ENCODE measurements at regions not wholly inside any gene's neighbourhood (a gene's known extent, or its start where the extent isn't known, plus 50 kb on each side); places are given as distances from the start of the nearest gene placed in this dataset.

DNA sequence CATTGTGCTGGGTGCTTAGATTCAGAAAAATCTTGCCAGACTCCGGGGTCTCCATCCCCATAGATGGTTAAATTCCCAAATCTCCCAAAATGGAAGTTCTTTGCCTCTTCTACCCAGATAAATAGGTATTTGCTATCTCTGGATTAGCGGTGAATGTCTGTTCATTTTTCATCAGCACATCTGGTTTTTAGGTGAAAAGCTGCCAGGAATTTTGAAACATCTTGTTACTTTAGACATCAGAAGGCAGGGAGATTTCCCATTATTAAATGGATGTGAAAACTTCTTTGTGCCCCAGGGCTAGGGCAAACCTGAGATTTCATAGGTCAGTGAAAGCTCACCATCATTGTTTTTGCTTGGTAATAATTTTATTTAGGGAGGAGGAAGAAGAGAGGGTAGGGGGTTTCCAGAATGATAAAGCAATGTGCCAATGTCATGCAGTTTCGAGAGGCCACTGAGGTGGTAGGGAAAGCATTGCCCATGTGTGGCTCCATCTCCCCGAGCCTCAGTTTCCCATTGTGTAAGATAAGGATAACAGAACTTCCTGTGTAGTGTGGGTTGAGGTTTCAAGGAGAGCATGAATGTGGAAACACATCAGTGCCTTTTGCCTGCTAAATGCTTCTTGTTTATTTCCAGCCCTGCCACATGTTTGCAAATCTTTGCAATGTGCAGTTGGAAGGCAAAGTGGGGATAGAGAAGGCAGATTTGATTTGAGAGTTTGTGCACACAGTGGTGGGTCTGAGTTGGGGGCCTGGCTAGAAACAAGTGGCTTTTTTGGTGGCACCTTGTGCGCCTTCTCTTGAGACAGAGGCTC lies 147.2 kb upstream of the KLF4 start:
- DNase-seq = peak in 1 of 56 donors; percentile 46

DNA sequence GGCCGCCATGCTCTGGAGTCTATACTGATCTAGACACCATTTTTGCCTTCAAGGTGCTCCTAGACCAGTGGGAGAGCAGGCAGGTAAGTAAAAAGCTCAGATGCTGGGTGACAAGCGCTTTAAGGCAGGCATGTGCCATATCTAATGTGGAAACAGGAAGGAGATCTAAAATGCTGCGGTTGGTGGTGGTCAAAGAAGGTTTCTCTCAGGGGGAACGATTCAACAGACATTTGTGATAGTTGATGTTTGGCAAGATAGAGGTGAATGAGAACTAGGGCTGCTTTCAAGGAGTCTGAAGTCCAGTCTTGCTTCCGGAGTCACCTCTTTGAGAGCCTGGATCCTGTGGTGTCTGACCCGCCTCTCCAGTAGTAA lies 146.2 kb upstream of the KLF4 start:
- DNase-seq = no peak

DNA sequence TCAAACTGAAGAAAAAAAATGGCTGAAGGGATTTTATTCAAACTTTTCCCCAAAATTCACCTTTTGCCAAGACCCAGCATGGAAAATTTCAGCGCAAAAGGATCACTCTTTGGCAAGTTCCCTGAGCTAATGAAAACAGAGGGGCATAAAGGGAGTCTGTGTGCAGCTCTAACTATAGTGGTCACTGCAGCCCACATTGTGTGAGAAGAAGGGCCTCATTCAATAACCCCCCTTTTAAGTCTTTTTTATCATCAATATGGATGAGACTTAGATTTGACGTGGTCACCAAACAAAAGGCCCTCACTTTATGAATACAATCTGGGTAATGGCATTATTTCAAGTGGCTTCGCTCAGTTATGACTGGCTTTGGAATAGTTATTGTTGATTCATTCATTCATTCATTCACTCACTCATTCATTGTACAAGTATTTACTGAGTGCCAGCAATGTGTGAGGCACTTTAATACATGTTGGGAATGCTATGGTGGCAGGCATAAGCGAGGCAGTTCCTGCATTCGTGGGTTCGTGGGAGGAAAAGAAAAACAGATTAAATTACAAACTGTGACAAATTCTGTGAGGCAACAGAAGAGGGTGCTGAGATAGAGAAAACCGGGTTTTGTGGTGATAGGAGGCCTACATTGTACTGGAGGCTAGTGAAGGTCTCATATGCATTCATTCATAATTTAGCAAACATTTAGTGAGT lies 145.7 kb upstream of the KLF4 start:
- peak in 11 of 56 donors; percentile 6 to 61 (median 34) for DNase-seq

DNA sequence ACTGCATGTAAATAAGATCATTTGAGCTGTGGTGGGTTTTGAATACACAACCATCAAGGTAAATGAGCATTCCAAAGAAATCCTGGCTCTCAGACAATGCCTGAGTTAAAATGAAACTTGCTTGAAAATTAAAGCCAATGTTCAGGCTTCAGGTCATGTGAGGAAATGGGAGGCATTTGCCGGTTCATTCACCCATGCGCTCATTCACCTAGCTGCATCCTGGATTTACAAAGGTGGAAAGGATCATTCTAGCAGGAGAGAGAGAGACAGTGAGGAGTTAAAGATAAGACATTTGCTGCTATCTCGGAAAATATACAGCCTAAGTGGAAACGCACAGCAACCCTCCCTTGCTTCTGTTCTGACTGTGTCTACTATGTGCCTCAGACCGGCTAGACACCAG lies 143.8 kb upstream of the KLF4 start:
- no peak for DNase-seq

DNA sequence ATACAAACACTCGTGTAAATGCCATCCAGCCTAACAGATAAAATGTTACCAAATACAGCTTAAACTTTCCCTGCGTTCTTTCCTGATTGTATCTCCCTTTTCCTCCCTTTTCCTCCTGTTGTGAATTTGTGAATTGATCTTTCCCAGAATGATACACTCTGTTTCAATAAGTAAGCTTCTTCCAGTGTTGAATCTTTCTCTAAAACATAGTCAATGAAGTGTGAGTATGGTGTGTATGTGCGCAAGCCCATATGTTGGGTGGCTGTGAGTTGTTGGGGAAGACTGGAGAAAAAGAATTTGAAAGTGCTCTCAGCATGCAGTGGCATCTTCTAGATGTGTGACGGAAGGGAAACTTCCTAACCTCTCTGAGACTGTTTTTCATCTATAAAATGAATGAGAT lies 143.1 kb upstream of the KLF4 start:
- DNase-seq = peak in 1 of 56 donors; percentile 2

DNA sequence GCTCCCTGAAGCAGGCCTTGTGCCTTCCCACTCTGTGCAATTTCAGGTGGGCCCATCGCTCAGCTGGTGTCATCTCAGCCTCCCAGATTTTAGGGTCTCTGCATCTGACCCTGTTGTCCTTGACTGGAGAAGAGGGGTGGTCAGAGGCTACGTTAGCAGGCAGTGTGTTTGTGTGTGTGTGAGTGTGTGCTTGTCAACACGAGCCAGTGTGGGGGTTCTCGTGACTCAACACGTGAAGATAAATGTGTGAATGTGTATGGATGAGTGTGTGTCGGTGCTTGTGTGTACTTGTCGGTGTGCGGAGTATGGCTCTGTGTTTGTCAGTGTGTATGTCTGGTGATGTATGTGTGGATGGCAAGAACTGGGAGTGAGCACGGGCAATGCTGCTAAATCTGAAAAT lies 142.6 kb upstream of the KLF4 start:
- DNase-seq = no peak

DNA sequence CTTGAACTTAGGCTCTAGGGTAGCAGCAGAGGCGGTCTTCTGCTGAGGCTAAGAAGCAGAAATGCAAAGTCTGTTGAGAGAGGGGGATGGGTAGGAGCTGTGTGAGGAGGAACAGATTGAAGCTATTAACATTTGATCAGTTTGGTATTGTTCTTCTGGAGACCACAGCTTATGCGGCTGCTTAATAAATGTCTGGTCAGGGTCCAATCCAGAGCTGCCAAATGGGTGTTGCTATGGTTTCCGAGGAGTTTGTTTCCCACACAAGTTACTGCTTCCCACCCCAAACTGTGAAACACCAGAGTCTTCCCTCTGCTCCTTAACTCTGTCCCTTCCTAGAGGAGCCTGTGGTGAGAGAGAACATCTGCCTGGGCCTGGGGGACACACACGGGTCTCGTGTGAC lies 142.2 kb upstream of the KLF4 start:
- peak in 2 of 56 donors; percentile 6 to 29 for DNase-seq

DNA sequence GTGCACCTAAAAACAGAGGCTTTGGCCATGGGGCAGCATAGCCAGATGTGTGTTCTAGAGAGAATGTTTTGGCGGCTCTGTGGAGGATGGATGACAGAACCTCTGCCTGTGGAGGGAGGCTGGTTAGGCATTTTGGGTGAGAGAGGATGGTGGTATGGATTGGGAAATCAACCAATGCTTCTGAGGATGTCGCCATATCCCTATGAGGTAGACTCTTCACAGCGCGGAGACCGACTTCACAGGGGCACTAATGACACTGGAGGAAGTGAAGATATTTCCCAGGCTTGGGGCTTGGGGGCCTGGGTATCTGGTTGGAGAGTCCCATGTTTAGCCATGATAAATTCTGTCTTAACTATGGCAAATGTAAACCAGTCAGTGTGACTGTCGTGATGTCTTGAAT lies 140.6 kb upstream of the KLF4 start:
- DNase-seq = no peak

DNA sequence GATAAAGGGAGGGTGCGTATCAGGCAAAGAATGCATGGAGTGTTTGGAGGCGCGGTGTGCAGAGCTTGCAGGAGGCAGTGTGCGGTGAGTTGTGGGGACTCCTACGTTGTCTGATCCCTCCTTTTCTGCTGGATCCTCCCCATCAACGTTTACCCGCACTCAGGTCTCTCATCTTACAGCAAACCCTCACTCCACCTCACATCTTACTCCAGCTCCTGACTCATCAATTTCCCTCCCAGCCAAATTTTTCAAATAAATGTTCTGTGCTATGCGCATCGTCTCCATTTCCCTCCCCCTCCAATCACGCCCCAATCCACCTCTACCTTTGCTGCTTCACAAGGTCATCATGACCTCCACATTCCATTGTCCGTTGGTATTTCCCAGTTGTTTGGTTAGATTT lies 138.9 kb upstream of the KLF4 start:
- no peak for DNase-seq

DNA sequence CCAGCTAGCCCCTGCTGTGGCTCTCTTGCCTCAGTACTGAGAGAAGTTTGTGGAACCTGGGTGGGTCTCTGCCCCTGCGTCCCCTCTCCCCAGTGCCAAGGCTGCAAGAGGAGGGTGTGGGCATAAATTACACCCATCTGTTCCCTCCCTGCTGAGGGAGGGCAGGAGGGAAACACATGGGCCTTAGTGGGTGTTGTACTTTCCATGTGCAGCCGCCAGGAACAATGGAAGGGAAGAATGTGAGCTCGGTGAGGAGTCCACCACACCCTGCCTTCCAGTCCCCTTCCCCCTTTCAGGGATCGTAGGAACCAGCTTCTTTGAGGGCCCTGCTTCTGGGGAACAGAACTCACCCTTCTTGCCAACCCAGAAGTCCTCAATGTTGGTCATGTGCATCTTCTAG lies 138.2 kb upstream of the KLF4 start:
- DNase-seq = no peak

DNA sequence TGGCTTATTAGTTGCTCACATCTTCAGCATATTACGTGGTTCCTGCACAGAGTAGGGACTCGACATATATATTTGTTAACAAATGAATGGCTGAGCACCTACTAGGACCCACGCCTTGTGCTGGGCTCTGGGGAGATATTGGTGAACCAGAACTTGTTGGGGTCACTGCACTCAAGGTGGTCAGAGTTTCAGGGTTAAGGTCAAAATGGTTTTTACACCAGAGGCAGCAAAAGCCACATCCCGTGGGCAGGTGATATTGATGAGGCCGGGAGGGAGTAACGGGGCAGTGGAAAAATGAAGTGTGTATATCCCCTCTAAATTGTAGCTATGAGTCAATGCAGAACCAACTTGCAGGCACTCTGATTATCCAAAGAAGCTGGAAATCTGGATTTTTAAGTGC lies 136.5 kb upstream of the KLF4 start:
- no peak for DNase-seq

DNA sequence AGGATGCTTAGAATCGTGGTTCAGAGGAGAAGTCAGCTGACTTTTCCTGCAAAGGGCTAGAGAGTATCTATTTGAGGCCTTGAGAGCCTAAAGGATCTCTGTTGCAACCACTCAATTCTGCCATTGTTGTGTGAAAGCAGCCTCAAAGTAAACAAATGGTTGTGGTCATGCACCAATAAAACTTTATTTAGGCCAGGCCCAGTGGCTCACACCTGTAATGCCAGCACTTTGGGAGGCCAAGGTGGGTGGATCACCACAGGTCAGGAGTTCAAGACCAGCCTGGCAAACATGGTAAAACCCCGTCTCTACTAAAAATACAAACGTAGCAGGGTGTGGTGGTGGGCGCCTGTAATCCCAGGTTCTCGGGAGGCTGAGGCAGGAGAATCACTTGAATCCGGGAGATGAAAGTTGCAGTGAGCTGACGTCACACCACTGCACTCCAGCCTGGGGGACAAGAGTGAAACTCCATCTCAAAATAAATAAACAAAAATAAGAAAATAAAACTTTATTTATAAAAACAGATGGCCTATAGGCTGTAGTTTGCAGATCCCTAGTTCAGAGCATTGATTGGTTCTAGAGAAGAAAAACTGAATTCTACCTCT lies 135.9 kb upstream of the KLF4 start:
- no peak for DNase-seq

DNA sequence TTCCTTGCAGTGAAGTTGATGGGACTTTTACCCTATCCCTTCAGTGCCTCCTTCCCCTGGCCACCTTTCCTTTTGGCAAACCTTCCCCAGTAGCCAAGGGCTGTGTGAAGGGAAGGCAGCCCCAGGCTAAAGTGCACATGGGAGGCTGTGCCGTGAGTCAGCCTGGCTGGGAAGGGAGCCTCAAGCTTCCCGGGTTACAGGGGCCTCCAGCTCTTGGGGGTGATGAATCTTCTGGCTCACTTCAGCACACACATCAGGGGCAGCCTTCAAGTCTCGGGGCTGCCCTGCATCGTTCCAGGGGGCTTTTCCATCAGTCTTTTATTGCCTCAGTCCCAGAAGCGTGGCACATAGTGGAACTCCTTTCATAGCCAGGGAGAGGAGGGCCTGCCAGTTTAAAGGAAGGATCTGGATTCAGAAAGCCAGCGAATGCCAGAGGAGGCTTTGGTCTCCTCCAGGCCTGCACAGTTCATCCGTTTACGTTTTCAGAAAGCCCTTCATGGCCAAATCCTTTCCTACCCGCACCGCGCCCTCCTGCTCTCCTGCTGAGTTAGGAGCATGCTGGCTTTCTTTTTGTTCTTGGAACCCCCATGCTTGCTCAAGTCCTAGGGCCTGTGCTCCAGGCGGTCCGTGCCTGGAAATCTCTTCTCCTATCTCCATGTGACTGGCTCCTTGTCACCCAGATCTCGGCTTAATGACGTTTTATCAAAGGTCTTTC lies 134.8 kb upstream of the KLF4 start:
- DNase-seq = no peak

DNA sequence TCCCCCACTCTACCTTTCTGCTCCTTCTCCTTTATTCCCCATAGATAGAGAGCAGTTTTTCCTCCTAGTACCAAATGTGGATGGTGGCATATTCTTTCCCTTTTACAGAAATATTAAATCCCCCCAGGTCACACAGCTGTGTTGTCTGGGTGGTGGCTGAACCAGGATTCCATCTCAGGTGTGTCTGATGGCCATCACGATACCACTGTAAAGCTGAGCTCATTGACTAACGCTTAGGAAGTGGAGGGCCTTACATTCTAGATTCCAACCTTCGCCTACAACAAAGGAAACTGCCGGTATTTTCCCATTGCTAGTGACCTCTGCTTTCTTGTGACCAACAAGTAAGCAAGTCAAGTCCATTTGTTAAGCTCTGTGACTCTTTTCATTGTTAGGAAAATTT lies 131.9 kb upstream of the KLF4 start:
- DNase-seq = no peak

DNA sequence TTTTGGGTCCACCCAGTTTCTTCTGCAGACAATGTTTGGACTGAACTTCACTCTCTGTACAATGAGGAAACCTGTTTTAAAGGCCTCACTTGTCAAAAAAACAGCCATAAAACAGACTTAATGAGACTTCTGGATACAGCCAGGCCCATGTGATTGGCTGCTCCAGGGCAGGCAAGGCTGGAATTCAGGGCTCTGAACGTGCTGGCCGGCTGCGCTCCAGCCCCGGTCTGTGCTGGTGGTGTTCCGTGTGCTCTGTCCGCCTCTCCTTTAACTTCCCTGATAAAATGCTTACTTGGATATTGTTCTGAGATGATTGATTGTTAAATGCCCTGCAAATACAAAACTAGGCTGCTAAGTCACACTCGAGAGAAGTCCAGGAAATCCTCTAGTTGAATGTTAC lies 131.2 kb upstream of the KLF4 start:
- peak in 3 of 56 donors; percentile 1 to 6 (median 5) for DNase-seq

DNA sequence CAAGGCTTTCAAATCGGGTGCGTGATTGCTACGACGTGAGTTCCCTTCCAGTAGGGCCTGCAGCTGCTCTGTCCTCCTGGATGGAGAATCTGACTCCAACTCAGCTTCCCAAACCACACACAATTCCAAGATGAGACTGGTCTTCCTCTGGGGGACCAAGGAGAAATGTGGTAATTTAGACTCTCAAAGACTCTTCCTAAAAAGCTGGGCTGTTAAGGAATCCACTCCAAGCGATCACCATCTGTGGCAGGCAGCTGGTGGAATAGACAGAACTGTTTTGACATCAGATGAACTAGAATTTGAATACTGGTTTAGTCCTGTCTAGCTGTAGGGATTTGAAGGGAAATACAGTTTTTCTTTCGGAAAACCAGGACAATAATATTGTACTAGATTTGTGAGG lies 130.7 kb upstream of the KLF4 start:
- no peak for DNase-seq

DNA sequence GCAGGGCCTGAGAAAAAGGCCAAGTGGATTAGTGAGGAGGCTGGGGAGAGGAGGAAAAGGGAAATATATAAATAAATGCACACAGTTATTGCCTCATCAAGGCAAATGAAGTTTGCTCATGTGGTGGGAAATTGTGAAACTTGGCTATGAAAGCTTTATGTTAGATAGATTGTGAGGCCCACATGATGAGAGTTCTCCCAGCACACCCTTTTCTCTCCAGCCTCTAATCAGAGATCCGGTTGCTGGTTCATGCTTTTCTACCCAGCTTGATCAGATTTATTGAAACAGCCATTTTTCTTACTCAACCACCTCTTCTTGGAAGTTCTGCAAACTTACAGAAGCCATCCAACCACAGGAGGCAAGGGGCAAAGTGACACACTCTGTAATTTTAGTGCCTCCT lies 125.8 kb upstream of the KLF4 start:
- no peak for DNase-seq

DNA sequence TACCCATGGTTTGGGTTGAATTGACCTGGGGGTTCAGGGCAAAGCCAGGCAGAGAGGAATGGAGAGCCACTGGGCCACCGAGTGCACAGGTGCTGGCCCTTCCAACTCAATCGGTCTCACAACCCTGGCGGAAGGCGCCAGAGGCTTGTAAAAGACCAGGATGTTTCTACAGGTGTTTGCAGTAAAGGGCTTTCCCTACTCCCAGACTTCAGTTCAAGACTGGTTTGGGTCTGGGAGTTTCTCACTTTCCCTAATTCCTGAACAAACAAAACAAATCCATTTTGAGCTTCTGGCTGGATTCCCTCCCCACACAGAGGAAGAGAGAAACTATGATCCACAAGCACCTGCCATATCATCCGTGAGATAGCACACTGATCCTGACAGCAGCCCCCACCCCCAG lies 125.2 kb upstream of the KLF4 start:
- no peak for DNase-seq

DNA sequence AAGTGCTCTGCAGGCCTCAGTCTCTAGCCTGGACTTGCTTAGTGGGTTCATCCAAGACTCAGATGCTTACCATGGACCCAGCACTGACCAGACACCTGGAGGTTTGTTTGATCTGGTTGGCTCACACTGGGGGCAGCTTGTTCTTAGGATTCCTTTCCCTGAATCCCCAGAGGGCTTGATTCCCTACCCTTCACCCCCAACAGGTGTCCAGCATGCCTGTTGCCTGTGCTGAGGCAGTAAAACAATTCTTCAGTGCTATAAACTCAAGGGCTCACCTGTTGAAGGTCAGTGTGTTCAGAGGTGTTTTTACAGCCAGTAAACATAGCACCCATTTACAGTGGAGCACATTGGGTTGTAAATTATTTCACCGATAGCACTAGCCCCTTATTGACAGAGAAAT lies 123.8 kb upstream of the KLF4 start:
- DNase-seq = no peak

DNA sequence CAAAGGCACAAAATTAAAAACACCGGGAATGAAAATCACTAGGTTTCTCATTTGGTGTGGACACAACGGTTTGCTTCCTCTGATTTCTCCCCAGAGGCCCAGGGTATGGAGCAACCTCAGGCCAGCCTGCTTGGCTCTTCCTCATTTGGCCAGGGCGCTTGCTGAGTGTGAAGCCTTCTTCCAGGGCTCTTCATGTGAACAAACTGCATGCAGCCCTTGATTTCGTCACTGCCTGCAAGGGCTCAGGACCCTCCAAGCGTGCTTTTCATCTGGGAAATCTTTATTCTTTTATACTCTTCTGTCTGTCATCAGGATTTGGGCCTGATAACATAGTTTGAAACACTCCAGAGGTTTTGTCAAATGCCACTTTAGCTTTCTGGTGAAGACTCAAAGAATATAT lies 122.6 kb upstream of the KLF4 start:
- DNase-seq = peak in 11 of 56 donors; percentile 1 to 37 (median 13)

DNA sequence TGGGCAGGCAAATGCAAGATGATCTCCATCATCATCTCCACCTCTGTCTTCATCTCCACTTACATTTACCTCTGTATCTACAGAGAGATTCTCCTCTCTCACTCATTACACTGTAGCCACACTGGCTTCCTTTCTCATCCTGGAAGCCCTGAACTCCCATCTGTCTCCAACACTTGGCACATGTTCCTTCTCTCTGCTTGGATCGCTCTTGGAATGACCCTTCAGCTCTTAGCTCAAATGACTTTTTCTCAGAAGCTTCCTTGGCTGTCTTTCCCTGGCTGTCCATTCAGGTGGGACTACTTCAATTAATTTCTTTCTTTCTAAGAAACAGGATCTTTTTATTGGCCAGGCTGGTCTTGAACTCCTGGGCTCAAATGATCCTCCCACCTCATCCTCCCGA lies 120.0 kb upstream of the KLF4 start:
- DNase-seq = no peak

DNA sequence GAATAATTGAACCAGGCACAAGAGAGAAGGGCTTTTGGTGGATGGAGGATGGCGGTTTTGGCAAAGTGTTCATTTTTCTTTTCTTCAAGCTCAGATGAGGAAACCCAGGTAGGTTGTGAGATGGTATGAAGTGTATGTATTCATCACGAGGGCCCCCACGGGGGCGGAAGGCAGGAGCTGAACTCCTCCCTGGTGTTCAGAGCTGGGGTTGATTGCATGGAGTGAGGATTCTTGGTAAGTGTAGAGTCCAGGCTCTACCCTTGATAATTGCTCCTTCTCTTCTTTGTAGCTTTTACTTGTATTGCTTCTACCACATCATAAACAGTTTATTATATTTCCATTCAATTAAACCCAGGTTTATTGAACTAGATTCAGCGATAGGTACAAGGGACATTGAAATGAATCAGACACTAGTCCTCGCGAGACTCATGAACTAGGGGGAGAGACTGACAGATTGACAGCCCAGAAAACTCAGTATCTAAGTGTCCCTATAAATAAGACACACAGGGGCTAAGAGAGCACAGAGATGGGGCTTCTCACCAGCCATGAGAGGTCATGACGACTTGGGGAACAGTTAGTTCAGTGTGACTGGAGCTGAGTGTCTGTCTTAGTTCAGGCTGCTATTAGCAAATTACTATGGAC lies 116.7 kb upstream of the KLF4 start:
- no peak for DNase-seq

All from amygdala (tissue), 56 donors.